Activated T-helper 2 cell treated with anti-CD3 and anti-CD28 coated beads, Interferon-gamma antibody, Interleukin-2, Interleukin-4, amounts not matched to agents 10 μg/mL and 5 μg/mL and 100 μg/mL, durations not matched to agents 14 hours and 24 hours and 36 hours (primary cell): ENCODE measurements at regions not wholly inside any gene's neighbourhood (a gene's known extent, or its start where the extent isn't known, plus 50 kb on each side); places are given as distances from the start of the nearest gene placed in this dataset.

Experiments
- DNase-seq: peaks from one replicate; pipeline ENCODE4 v3.0.0; 2021; ENCODE audit warnings: low spot score
- H3K27ac Mint-ChIP-seq: one replicate; pipeline ENCODE4 v1.8.0; 2021; ENCODE audit warnings: mixed read lengths
- H3K27me3 Mint-ChIP-seq: one replicate; pipeline ENCODE4 v1.8.0; 2021; ENCODE audit warnings: low read depth, mixed read lengths
- H3K36me3 Mint-ChIP-seq: one replicate; pipeline ENCODE4 v1.8.0; 2021; ENCODE audit warnings: low read depth, mixed read lengths
- H3K4me1 Mint-ChIP-seq: one replicate; pipeline ENCODE4 v1.8.0; 2021; ENCODE audit warnings: low read depth, mixed read lengths
- H3K4me3 Mint-ChIP-seq: one replicate; pipeline ENCODE4 v1.8.0; 2021; ENCODE audit warnings: low read depth, mild to moderate bottlenecking, moderate library complexity, mixed read lengths
- H3K9me3 Mint-ChIP-seq: one replicate; pipeline ENCODE4 v1.8.0; 2021; ENCODE audit warnings: mixed read lengths
- intact Hi-C: fragments of 100-400 bp; cut with micrococcal nuclease; formaldehyde crosslinking; loops from one replicate; pipeline ENCODE4 v1.15.1; 2023

DNA sequence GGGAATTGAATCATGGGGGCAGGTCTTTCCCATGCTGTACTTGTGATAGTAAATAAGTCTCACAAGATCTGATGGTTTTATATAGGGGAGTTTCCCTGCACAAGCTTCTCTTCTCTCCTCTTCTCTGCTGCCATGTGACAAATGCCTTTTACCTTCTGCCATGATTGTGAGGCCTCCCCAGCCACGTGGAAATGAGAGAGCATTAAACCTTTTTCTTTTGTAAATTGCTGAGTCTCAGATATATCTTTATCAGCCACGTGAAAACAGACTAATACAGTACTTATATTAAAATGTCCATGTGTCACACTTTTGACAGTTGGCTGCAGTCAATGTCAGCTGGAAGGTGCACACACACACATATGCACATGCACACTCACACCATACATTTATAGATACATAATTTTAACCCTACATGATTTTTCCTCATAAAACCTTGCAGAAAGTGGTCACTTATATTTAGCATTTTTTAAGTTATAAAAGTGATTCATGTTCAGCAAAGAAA, 128.9 kb downstream of the OTOR start:
- H3K27me3 Mint-ChIP-seq: no peaks in the 10 kb centered on the region
- no peaks in the 10 kb centered on the region for H3K4me1 Mint-ChIP-seq
- intact Hi-C loops: no loop called here
- DNase-seq: no peak
- no peak overlapping the region for H3K4me3 Mint-ChIP-seq
- no peak overlapping the region for H3K27ac Mint-ChIP-seq
- H3K9me3 Mint-ChIP-seq: no peaks in the 10 kb centered on the region
- no peaks in the 10 kb centered on the region for H3K36me3 Mint-ChIP-seq

DNA sequence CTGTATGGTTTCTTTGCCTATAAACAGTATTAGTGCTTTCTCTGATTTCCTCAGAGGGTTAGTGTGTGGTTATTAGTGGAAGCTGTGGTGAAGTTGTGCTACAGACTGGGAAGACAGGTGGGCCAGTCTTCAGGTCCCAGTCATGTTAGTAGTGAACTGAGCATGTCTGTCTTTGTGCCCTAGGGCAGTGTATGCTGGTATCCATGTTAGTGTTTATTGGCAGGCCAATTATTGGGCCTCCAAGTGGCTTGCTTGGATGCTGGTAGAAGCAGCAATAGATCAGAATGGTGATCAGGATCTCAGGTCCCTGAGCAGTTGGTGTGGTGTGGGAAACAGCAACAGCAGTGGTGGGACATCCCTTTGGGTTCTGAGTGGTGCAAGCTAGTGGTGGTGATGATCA, 137.6 kb downstream of the OTOR start:
- no peaks in the 10 kb centered on the region for H3K4me1 Mint-ChIP-seq
- H3K9me3 Mint-ChIP-seq: no peaks in the 10 kb centered on the region
- H3K27ac Mint-ChIP-seq: no peak overlapping the region
- H3K4me3 Mint-ChIP-seq: no peak overlapping the region
- H3K27me3 Mint-ChIP-seq: no peaks in the 10 kb centered on the region
- no peaks in the 10 kb centered on the region for H3K36me3 Mint-ChIP-seq
- intact Hi-C loops: no loop called here
- no peak for DNase-seq

DNA sequence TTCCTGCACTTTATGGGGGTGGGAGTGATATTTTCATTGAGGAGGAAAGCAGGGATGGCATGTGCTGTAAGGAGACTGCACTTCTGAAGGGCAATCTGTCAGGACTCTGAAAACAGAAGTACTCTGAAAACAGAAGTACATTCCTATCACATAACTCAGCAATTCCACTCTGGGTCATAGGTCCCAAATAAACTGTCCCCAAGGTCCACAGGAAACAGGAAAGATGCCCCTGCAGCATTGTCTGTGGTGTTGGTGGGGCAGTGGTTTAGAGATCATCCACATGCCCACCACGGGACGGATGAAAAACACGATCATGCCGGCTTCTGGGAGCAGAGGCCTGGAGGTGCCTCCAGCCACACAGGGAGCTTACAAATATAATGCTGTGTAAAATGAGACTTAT, 150.3 kb downstream of the OTOR start:
- Mint-ChIP-seq H3K4me1 (no peaks in the 10 kb centered on the region), H3K27ac (no peak overlapping the region), H3K27me3 (no peaks in the 10 kb centered on the region), H3K9me3 (no peaks in the 10 kb centered on the region), H3K36me3 (no peaks in the 10 kb centered on the region), H3K4me3 (no peak overlapping the region)
- intact Hi-C loops: no loop called here
- DNase-seq: no peak

DNA sequence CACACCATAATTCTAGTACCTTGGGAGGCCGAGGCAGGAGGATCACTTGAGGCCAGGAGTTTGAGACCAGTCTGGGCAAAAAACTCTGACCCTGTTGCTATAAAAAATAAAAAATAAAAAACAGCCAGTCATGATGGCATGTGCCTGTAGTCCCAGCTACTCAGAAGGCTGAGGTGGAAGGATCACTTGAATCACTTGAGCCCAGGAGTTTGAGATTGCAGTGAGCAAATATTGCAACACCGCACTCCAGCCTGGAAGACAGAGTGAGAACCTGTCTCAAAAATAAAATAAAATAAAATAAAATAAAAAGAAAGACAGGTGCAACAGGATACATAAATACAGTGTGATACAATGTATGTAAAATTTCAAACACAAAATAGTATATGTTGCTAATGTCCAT, 154.5 kb downstream of the OTOR start:
- Mint-ChIP-seq H3K4me1 (no peaks in the 10 kb centered on the region), H3K27me3 (no peaks in the 10 kb centered on the region), H3K36me3 (no peaks in the 10 kb centered on the region), H3K9me3 (peaks cover 14% of the 10 kb centered on the region), H3K27ac (no peak overlapping the region), H3K4me3 (no peak overlapping the region)
- intact Hi-C loops: no loop called here
- DNase-seq: no peak

DNA sequence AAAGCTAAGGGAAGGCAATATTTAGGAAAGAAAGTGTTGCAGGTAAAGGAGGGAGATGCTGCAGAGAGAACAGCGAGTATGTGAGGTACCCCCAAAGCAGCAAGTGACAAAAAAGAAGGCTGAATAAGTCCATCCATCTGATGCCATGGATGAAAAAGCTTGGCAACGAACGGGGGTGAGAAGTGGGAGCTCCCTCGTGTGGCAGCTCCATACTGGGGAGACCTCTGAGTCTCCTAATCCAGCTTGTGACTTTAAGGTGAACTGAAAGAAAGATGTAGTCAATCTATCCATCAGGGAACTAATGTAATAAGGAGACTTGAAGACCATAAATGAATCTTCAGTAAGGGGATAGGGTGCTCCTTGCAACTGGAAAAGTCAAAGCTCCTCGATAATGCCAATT, 156.6 kb downstream of the OTOR start:
- DNase-seq: no peak
- Mint-ChIP-seq H3K27ac (no peak overlapping the region), H3K27me3 (no peaks in the 10 kb centered on the region), H3K4me3 (no peak overlapping the region), H3K36me3 (no peaks in the 10 kb centered on the region), H3K9me3 (peaks cover 19% of the 10 kb centered on the region), H3K4me1 (no peaks in the 10 kb centered on the region)
- intact Hi-C loops: no loop called here

DNA sequence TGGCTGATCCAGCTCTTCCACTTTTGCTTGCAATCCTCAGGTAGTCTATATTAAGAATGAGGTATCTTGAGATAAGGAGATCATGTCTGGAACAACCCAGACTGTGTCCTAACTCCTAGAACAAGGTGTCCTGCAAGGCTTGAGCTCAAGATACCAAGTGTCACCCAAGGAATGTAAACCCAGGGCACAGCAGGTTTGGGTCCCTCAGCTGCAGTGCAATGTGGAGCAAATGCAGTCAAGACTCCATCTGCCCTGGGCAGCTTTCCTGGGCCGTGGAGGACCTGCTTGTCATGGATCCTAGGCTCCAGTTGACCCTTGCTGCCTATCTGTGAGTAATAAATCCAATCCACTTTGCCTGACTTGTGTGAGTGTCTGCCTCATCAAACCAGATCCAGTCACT, 166.1 kb downstream of the OTOR start:
- Mint-ChIP-seq H3K4me1 (no peaks in the 10 kb centered on the region), H3K27me3 (no peaks in the 10 kb centered on the region), H3K4me3 (no peak overlapping the region), H3K27ac (no peak overlapping the region), H3K9me3 (peaks cover 6% of the 10 kb centered on the region), H3K36me3 (no peaks in the 10 kb centered on the region)
- DNase-seq: no peak
- intact Hi-C loops: no loop called here

DNA sequence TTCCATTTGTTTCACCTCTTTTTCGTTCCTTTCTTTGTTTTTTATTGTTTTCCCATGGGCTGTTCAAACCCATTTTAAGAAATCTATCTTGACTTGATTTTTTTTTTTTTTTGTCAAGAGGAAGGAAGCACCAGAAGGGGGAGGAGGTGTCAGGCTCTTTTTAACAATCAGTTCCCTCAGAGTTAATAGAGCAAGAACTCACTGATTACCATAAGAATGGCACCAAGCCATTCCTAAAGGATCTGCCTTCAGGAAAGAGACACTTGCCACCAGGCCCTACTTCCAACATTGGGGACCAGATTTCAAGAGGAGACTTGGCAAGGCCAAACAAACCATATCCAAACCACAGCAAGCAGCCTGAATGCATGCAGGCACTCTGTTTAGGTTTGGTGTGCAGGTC, 168.0 kb downstream of the OTOR start:
- H3K9me3 Mint-ChIP-seq: no peaks in the 10 kb centered on the region
- H3K4me3 Mint-ChIP-seq: no peak overlapping the region
- DNase-seq: no peak
- H3K27ac Mint-ChIP-seq: no peak overlapping the region
- intact Hi-C loops: no loop called here
- H3K4me1 Mint-ChIP-seq: no peaks in the 10 kb centered on the region
- no peaks in the 10 kb centered on the region for H3K36me3 Mint-ChIP-seq
- no peaks in the 10 kb centered on the region for H3K27me3 Mint-ChIP-seq

DNA sequence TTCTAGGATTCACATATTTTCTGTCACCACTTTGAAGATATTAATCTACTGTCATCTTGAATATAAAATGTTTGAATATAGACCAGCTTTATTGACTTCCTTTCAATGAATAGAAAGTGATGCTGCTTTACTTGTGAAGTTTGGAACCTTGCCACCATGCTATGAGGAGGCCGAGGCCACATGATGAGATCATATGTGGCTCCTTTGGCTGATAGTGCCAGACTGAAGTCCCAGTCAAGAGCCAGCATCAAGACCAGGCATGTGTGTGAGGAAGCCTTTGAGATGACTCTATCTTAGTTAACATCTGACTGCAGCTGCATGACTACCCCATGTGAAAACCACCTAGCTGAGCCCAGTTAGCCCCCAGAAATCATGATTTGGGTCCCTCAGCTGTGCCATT, 169.5 kb downstream of the OTOR start:
- intact Hi-C loops: no loop called here
- Mint-ChIP-seq H3K27ac (no peak overlapping the region), H3K9me3 (no peaks in the 10 kb centered on the region), H3K36me3 (no peaks in the 10 kb centered on the region), H3K27me3 (no peaks in the 10 kb centered on the region), H3K4me1 (no peaks in the 10 kb centered on the region), H3K4me3 (no peak overlapping the region)
- no peak for DNase-seq

DNA sequence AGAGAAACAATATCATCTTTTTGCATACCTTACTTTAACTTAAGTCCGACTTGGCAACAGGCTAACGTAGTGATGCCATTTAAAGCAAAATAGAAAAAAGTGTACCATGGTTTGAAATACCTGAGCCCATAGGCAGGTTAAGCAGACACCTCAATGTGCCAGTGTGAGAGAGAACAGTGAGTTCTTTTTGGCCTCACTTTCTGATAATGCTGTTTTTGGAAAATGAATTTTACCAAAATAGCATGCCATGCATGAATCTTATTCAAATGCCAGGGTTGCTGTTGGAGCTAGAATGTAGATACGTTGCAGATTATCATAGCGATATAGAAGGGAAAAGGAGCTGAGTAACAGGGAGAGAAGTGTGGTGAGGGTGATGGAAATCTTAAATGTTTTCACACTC, 170.2 kb downstream of the OTOR start:
- Mint-ChIP-seq H3K9me3 (no peaks in the 10 kb centered on the region), H3K27me3 (no peaks in the 10 kb centered on the region), H3K4me3 (no peak overlapping the region), H3K36me3 (no peaks in the 10 kb centered on the region), H3K4me1 (no peaks in the 10 kb centered on the region), H3K27ac (no peak overlapping the region)
- DNase-seq: no peak
- intact Hi-C loops: no loop called here

DNA sequence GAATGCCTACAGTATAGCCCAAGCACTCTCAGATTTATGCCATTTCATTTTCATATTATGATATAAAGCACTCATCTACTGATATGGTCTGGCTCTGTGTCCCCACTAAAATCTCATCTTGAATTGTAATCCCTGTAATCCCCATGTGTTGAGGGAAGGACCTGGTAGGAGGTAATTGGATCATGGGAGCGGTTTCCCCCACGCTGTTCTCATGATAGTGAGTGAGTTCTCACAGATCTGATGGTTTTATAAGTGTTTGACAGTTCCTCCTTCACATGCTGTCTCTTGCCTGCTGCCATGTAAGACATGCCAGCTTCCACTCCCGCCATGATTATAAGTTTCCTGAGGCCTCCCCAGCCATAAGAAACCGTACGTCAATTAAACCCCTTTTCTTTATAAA, 171.7 kb downstream of the OTOR start:
- Mint-ChIP-seq H3K27me3 (no peaks in the 10 kb centered on the region), H3K9me3 (no peaks in the 10 kb centered on the region), H3K4me1 (no peaks in the 10 kb centered on the region), H3K27ac (no peak overlapping the region), H3K4me3 (no peak overlapping the region), H3K36me3 (no peaks in the 10 kb centered on the region)
- no peak for DNase-seq
- intact Hi-C loops: no loop called here

DNA sequence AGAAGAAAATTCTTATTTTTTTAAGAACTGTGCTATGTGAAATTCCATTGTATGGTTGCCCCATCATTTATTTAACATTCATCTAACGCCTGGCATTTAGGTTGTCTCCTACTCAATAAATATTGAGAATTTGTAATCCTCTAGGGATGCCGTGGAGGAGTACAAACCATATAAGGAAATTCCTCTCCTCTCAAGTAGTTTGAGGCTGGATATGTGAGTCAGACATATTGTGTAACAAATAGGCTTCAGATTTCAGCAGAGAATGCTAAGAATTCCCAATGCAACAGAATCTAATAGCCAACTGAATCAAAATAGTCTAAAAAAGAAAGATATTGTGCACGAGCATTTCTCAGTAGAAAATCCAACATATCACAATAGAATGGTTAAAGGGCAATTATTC, 174.7 kb downstream of the OTOR start:
- intact Hi-C loops: no loop called here
- no peaks in the 10 kb centered on the region for H3K9me3 Mint-ChIP-seq
- no peaks in the 10 kb centered on the region for H3K36me3 Mint-ChIP-seq
- no peak overlapping the region for H3K27ac Mint-ChIP-seq
- no peak for DNase-seq
- H3K4me3 Mint-ChIP-seq: no peak overlapping the region
- H3K27me3 Mint-ChIP-seq: no peaks in the 10 kb centered on the region
- H3K4me1 Mint-ChIP-seq: no peaks in the 10 kb centered on the region

DNA sequence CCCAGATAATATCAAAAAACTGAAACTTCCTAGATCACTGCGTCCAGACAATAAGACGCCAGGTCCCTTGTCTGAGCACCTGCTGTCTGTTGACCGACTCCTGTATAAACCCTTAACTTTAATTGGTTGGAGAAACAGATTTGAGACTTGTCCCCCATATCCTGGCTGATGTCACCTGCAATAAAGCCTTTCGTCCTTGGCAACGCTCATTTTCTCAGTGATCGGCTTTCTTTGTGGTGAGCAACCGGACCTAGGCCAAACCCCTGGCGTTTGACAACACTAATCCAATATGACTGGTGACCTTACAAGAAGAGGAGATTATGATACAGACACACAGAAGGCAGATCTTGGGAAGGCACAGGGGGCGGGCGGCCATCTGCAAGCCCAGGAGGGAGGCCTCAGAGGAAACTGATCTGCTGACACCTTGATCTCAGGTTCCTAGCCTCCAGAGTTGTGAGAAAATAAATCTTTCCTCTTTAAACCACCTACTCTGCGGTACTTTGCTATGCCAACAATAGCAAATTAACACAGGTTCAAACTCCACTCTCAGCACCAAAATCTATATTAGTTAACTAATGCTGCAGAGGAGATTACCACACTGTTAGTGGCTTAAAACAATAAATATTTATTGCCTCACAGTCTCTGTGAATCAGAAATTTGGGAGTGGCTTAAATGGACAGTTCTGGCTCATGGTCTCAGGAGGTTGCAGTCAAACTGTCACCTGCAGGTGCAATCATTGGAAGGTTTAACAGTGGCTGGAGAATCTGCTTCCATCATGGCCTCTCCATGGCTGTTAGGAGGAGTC, 178.7 kb downstream of the OTOR start:
- Mint-ChIP-seq H3K4me3 (no peak overlapping the region), H3K4me1 (no peaks in the 10 kb centered on the region), H3K27me3 (no peaks in the 10 kb centered on the region), H3K36me3 (no peaks in the 10 kb centered on the region), H3K27ac (no peak overlapping the region), H3K9me3 (no peaks in the 10 kb centered on the region)
- intact Hi-C loops: no loop called here
- no peak for DNase-seq

DNA sequence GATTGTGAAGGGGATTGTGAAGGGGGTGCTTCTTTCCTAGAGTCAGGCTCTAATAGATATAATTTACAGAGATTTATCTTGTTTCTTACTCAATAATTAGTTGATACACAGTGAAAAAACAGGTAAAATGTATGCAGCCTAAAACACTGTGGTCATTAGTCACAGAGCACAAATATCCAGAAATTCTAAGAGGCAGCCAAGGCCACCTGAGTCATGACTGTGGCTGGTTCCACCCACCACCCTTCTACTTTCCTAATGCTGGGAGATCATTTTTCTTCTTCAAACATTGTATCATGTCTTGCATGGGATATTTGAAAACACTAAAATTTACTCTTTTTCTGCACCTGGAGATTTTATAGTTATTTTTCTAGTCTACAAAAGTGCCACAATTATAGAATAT, 181.6 kb downstream of the OTOR start:
- Mint-ChIP-seq H3K4me3 (no peak overlapping the region), H3K27me3 (no peaks in the 10 kb centered on the region), H3K27ac (no peak overlapping the region), H3K4me1 (no peaks in the 10 kb centered on the region), H3K9me3 (no peaks in the 10 kb centered on the region), H3K36me3 (no peaks in the 10 kb centered on the region)
- intact Hi-C loops: no loop called here
- DNase-seq: no peak

DNA sequence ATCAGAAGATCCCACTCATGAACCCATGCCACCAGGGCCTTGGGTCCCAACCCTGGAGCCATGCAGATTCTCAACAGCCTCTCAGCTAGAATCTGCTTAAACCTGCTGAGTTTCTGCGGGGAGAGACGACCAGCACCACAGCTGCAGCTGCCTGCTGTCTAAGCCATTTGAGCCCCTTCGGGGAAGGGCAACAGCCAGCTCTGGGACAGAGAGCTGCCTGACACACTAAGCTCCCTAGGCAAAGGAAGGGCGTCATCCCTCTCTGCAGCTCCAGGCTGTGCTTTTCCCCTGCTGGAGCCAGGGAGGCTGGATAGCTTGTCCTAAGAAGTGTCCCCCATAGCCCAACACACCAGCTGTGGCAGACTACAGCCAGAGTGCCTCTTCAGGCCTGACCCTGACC, 182.5 kb downstream of the OTOR start:
- DNase-seq: no peak
- H3K27ac Mint-ChIP-seq: no peak overlapping the region
- H3K4me3 Mint-ChIP-seq: no peak overlapping the region
- no peaks in the 10 kb centered on the region for H3K36me3 Mint-ChIP-seq
- no peaks in the 10 kb centered on the region for H3K4me1 Mint-ChIP-seq
- intact Hi-C loops: no loop called here
- H3K9me3 Mint-ChIP-seq: no peaks in the 10 kb centered on the region
- no peaks in the 10 kb centered on the region for H3K27me3 Mint-ChIP-seq
